ENCODE measurements at regions not wholly inside any gene's neighbourhood (a gene's known extent, or its start where the extent isn't known, plus 50 kb on each side); places are given as distances from the start of the nearest gene placed in this dataset.
"Not testable (repeated sequence)": the region's sequence is repeated elsewhere in the genome, so short reads cannot be mapped to it uniquely, and the experiment has no call there.

- not testable (repeated sequence) for H4K8ac ChIP-seq (ENCODE audit: low read depth, low read length); H2BK120ac ChIP-seq (ENCODE audit: insufficient read depth, low read length, poor library complexity); H3K27ac ChIP-seq (ENCODE audit: low read depth, low read length); H3K4ac ChIP-seq (ENCODE audit: low read depth, low read length); H2BK5ac ChIP-seq (ENCODE audit: low read depth, low read length, poor library complexity); H4K12ac ChIP-seq (ENCODE audit: low read depth, low read length); DNase-seq; H3K4me1 ChIP-seq (ENCODE audit: control insufficient read depth in 1 of 2, insufficient read depth in 2 of 2, low read length in 2 of 2); H4K91ac ChIP-seq (ENCODE audit: low read depth, low read length); H3K9ac ChIP-seq (ENCODE audit: low read length); H2AFZ ChIP-seq (ENCODE audit: insufficient read depth, low read length, poor library complexity); H3K4me3 ChIP-seq (ENCODE audit: low read depth, low read length); H3K36me3 ChIP-seq (ENCODE audit: control insufficient read depth in 1 of 2, insufficient read depth in 2 of 2, low read length in 2 of 2); H2BK12ac ChIP-seq (ENCODE audit: low read length); H3K23ac ChIP-seq (ENCODE audit: low read length); H3K79me2 ChIP-seq (ENCODE audit: control insufficient read depth, insufficient read depth, low read length, poor library complexity); H3K4me2 ChIP-seq (ENCODE audit: low read length); H3K14ac ChIP-seq (ENCODE audit: low read length); H3K9me3 ChIP-seq (ENCODE audit: insufficient read depth, low read depth, low read length); H2AK5ac ChIP-seq (ENCODE audit: low read length); H3K18ac ChIP-seq (ENCODE audit: low read length); H3K79me1 ChIP-seq (ENCODE audit: low read length); H3K27me3 ChIP-seq (ENCODE audit: insufficient read depth, low read length)
- WGBS (ENCODE audit: extremely low coverage, insufficient coverage, insufficient read length): no CpG with 5 or more reads among the region's 3 CpGs
These were observed 142.0 kb upstream of the TBL1XR1 start for GRCh38 chr3:177339220-177339703.

DNA sequence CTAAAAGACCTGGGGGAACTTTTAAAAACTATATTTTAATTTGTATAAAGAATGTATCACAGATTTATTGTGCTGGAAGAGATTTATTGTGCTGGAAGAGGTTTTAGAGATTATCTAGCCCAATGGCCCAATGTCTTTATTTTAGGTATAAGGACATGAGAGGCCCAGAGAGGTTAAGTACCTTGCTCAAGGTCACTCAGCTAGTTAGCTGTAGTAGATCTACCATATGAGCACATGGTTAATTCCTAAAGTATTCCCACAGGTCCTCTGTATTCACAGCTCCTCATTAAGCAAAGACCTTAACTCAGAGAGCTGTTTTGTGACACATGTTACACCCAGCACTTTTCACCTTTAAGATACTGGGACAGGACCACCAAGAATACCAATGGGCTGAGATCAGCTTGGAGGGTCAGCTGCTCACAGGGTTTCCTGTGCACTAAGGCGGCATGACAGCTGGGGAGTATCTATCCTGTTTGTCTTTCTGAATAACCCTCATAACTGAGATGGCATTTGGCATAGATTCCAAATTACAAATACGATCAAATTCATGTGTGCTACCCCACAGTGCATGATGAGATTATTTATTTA is 143.1 kb upstream of the TBL1XR1 start:
- no peak overlapping the region for H3K4ac ChIP-seq (ENCODE audit: low read depth, low read length)
- H3K9me3 ChIP-seq (ENCODE audit: insufficient read depth, low read depth, low read length): no peaks in the 10 kb centered on the region
- peaks cover 3 to 7% of the 10 kb centered on the region in 2 experiments for H3K4me1 ChIP-seq (ENCODE audit: control insufficient read depth in 1 of 2, insufficient read depth in 2 of 2, low read length in 2 of 2)
- H3K23ac ChIP-seq (ENCODE audit: low read length): no peak overlapping the region
- no peak overlapping the region for H4K12ac ChIP-seq (ENCODE audit: low read depth, low read length)
- H3K18ac ChIP-seq (ENCODE audit: low read length): no peak overlapping the region
- no CpG with 5 or more reads among the region's 2 CpGs for WGBS (ENCODE audit: extremely low coverage, insufficient coverage, insufficient read length)
- H2BK120ac ChIP-seq (ENCODE audit: insufficient read depth, low read length, poor library complexity): no peak overlapping the region
- no peak overlapping the region for H2AFZ ChIP-seq (ENCODE audit: insufficient read depth, low read length, poor library complexity)
- H2AK5ac ChIP-seq (ENCODE audit: low read length): no peak overlapping the region
- no peak overlapping the region for H4K91ac ChIP-seq (ENCODE audit: low read depth, low read length)
- no peak overlapping the region for H3K9ac ChIP-seq (ENCODE audit: low read length)
- H3K4me2 ChIP-seq (ENCODE audit: low read length): no peak overlapping the region
- H3K27ac ChIP-seq (ENCODE audit: low read depth, low read length): no peak overlapping the region
- H3K79me2 ChIP-seq (ENCODE audit: control insufficient read depth, insufficient read depth, low read length, poor library complexity): no peaks in the 10 kb centered on the region
- DNase-seq: no peak
- H3K27me3 ChIP-seq (ENCODE audit: insufficient read depth, low read length): no peaks in the 10 kb centered on the region
- no peak overlapping the region for H2BK5ac ChIP-seq (ENCODE audit: low read depth, low read length, poor library complexity)
- no peak overlapping the region for H3K4me3 ChIP-seq (ENCODE audit: low read depth, low read length)
- H3K14ac ChIP-seq (ENCODE audit: low read length): no peak overlapping the region
- no peak overlapping the region for H2BK12ac ChIP-seq (ENCODE audit: low read length)
- no peaks in the 10 kb centered on the region for H3K36me3 ChIP-seq (ENCODE audit: control insufficient read depth in 1 of 2, insufficient read depth in 2 of 2, low read length in 2 of 2)
- no peak overlapping the region for H4K8ac ChIP-seq (ENCODE audit: low read depth, low read length)
- H3K79me1 ChIP-seq (ENCODE audit: low read length): peaks cover 5% of the 10 kb centered on the region

- Histone ChIP-seq H4K91ac (ENCODE audit: low read depth, low read length) (no peak overlapping the region), H3K18ac (ENCODE audit: low read length) (no peak overlapping the region), H4K12ac (ENCODE audit: low read depth, low read length) (no peak overlapping the region), H3K9ac (ENCODE audit: low read length) (no peak overlapping the region), H2AFZ (ENCODE audit: insufficient read depth, low read length, poor library complexity) (no peak overlapping the region), H3K27ac (ENCODE audit: low read depth, low read length) (no peak overlapping the region), H3K23ac (ENCODE audit: low read length) (no peak overlapping the region), H3K36me3 (ENCODE audit: control insufficient read depth in 1 of 2, insufficient read depth in 2 of 2, low read length in 2 of 2) (no peaks in the 10 kb centered on the region), H3K14ac (ENCODE audit: low read length) (peak overlapping the region; percentile 64), H4K8ac (ENCODE audit: low read depth, low read length) (peak overlapping the region; percentile 35), H2BK120ac (ENCODE audit: insufficient read depth, low read length, poor library complexity) (no peak overlapping the region), H3K79me1 (ENCODE audit: low read length) (peaks cover 6% of the 10 kb centered on the region), H2AK5ac (ENCODE audit: low read length) (no peak overlapping the region), H3K4me1 (ENCODE audit: control insufficient read depth in 1 of 2, insufficient read depth in 2 of 2, low read length in 2 of 2) (peaks cover 3 to 8% of the 10 kb centered on the region in 2 experiments), H2BK5ac (ENCODE audit: low read depth, low read length, poor library complexity) (no peak overlapping the region), H3K9me3 (ENCODE audit: insufficient read depth, low read depth, low read length) (no peaks in the 10 kb centered on the region), H3K4me3 (ENCODE audit: low read depth, low read length) (no peak overlapping the region), H3K4me2 (ENCODE audit: low read length) (no peak overlapping the region), H3K27me3 (ENCODE audit: insufficient read depth, low read length) (no peaks in the 10 kb centered on the region), H3K79me2 (ENCODE audit: control insufficient read depth, insufficient read depth, low read length, poor library complexity) (no peaks in the 10 kb centered on the region), H2BK12ac (ENCODE audit: low read length) (peak overlapping the region; percentile 91), H3K4ac (ENCODE audit: low read depth, low read length) (no peak overlapping the region)
- DNase-seq: no peak
- WGBS (ENCODE audit: extremely low coverage, insufficient coverage, insufficient read length): no CpG with 5 or more reads among the region's 7 CpGs
These were observed 144.6 kb upstream of the TBL1XR1 start for GRCh38 chr3:177341736-177342419.

- Histone ChIP-seq H3K23ac (ENCODE audit: low read length) (no peak overlapping the region), H3K9ac (ENCODE audit: low read length) (no peak overlapping the region), H3K4ac (ENCODE audit: low read depth, low read length) (no peak overlapping the region), H3K4me1 (ENCODE audit: control insufficient read depth in 1 of 2, insufficient read depth in 2 of 2, low read length in 2 of 2) (peaks cover under 1 to 8% of the 10 kb centered on the region in 2 experiments), H3K14ac (ENCODE audit: low read length) (no peak overlapping the region), H3K36me3 (ENCODE audit: control insufficient read depth in 1 of 2, insufficient read depth in 2 of 2, low read length in 2 of 2) (no peaks in the 10 kb centered on the region), H3K18ac (ENCODE audit: low read length) (no peak overlapping the region), H4K91ac (ENCODE audit: low read depth, low read length) (no peak overlapping the region), H3K9me3 (ENCODE audit: insufficient read depth, low read depth, low read length) (no peaks in the 10 kb centered on the region), H3K79me1 (ENCODE audit: low read length) (peaks cover 9% of the 10 kb centered on the region), H3K27me3 (ENCODE audit: insufficient read depth, low read length) (no peaks in the 10 kb centered on the region), H3K4me2 (ENCODE audit: low read length) (no peak overlapping the region), H4K12ac (ENCODE audit: low read depth, low read length) (no peak overlapping the region), H2AFZ (ENCODE audit: insufficient read depth, low read length, poor library complexity) (no peak overlapping the region), H2BK120ac (ENCODE audit: insufficient read depth, low read length, poor library complexity) (no peak overlapping the region), H4K8ac (ENCODE audit: low read depth, low read length) (no peak overlapping the region), H2AK5ac (ENCODE audit: low read length) (no peak overlapping the region), H3K27ac (ENCODE audit: low read depth, low read length) (no peak overlapping the region), H2BK5ac (ENCODE audit: low read depth, low read length, poor library complexity) (no peak overlapping the region), H3K4me3 (ENCODE audit: low read depth, low read length) (no peak overlapping the region), H3K79me2 (ENCODE audit: control insufficient read depth, insufficient read depth, low read length, poor library complexity) (no peaks in the 10 kb centered on the region), H2BK12ac (ENCODE audit: low read length) (no peak overlapping the region)
- no CpG with 5 or more reads among the region's 3 CpGs for WGBS (ENCODE audit: extremely low coverage, insufficient coverage, insufficient read length)
- DNase-seq: no peak
These were observed 145.9 kb upstream of the TBL1XR1 start for GRCh38 chr3:177343122-177343625.

All from trophoblast cell (in vitro differentiated cells and primary cell).